Osteocyte (in vitro differentiated cells): ENCODE measurements at regions not wholly inside any gene's neighbourhood (a gene's known extent, or its start where the extent isn't known, plus 50 kb on each side); places are given as distances from the start of the nearest gene placed in this dataset.
A peak's percentile ranks its signal among the peaks of the same experiment; 100 is the strongest.

Experiments
- DNase-seq: peaks from one replicate; pipeline ENCODE4 v3.0.0; 2021; ENCODE audit warnings: mixed read lengths; ENCODE audit not compliant: unreplicated experiment; ENCODE audit errors: extremely low spot score
- H3K27ac Mint-ChIP-seq: one replicate; pipeline ENCODE4 v1.8.0; 2021; ENCODE audit warnings: mild to moderate bottlenecking, mixed read lengths; ENCODE audit not compliant: unreplicated experiment
- H3K27me3 Mint-ChIP-seq: one replicate; pipeline ENCODE4 v1.8.0; 2021; ENCODE audit warnings: mixed read lengths; ENCODE audit not compliant: unreplicated experiment
- H3K36me3 Mint-ChIP-seq: one replicate; pipeline ENCODE4 v1.8.0; 2021; ENCODE audit warnings: mixed read lengths; ENCODE audit not compliant: unreplicated experiment
- H3K4me1 Mint-ChIP-seq: one replicate; pipeline ENCODE4 v1.8.0; 2021; ENCODE audit warnings: mixed read lengths; ENCODE audit not compliant: unreplicated experiment
- H3K4me3 Mint-ChIP-seq: one replicate; pipeline ENCODE4 v1.8.0; 2021; ENCODE audit warnings: mild to moderate bottlenecking, moderate library complexity, mixed read lengths; ENCODE audit not compliant: unreplicated experiment
- H3K9me3 Mint-ChIP-seq: one replicate; pipeline ENCODE4 v1.8.0; 2021; ENCODE audit warnings: mixed read lengths; ENCODE audit not compliant: unreplicated experiment
- CTCF ChIP-seq: fragments of 200-600 bp; sonication (generic); IDR thresholded peaks from 2 replicates; pipeline ENCODE4 v1.5.0; 2021; ENCODE audit warnings: antibody characterized with exemption, mild to moderate bottlenecking, moderate library complexity

GRCh38 chr9:78879324-78880100 lies 582.6 kb downstream of the PSAT1 start:
- no peak for TF ChIP-seq CTCF
- no peak for DNase-seq
- Mint-ChIP-seq H3K36me3 (no peaks in the 10 kb centered on the region), H3K9me3 (peaks cover 2% of the 10 kb centered on the region), H3K27ac (peak overlapping the region; percentile 70), H3K4me1 (peaks cover 39% of the 10 kb centered on the region), H3K27me3 (no peaks in the 10 kb centered on the region), H3K4me3 (peak overlapping the region; percentile 20)

- Mint-ChIP-seq H3K9me3 (no peaks in the 10 kb centered on the region), H3K4me1 (peaks cover 52% of the 10 kb centered on the region), H3K27me3 (no peaks in the 10 kb centered on the region), H3K27ac (peak overlapping the region; percentile 58), H3K36me3 (no peaks in the 10 kb centered on the region), H3K4me3 (no peak overlapping the region)
- TF ChIP-seq CTCF = no peak
- no peak for DNase-seq
These were observed 584.4 kb downstream of the PSAT1 start for GRCh38 chr9:78881295-78881694.

GRCh38 chr9:78882481-78882880 lies 585.6 kb downstream of the PSAT1 start:
- Mint-ChIP-seq H3K27ac (peak overlapping the region; percentile 34), H3K4me1 (peaks cover 56% of the 10 kb centered on the region), H3K4me3 (no peak overlapping the region), H3K36me3 (no peaks in the 10 kb centered on the region), H3K9me3 (no peaks in the 10 kb centered on the region), H3K27me3 (no peaks in the 10 kb centered on the region)
- DNase-seq = no peak
- no peak for TF ChIP-seq CTCF

- TF ChIP-seq CTCF = no peak
- Mint-ChIP-seq H3K4me3 (no peak overlapping the region), H3K4me1 (peaks cover 53% of the 10 kb centered on the region), H3K9me3 (no peaks in the 10 kb centered on the region), H3K27me3 (no peaks in the 10 kb centered on the region), H3K27ac (no peak overlapping the region), H3K36me3 (no peaks in the 10 kb centered on the region)
- DNase-seq = no peak
These were observed 587.8 kb downstream of the PSAT1 start for GRCh38 chr9:78884611-78885150.

GRCh38 chr9:78892182-78892581 lies 595.3 kb downstream of the PSAT1 start:
- Mint-ChIP-seq H3K4me1 (peaks cover 20% of the 10 kb centered on the region), H3K27ac (no peak overlapping the region), H3K4me3 (no peak overlapping the region), H3K27me3 (no peaks in the 10 kb centered on the region), H3K36me3 (no peaks in the 10 kb centered on the region), H3K9me3 (peaks cover 5% of the 10 kb centered on the region)
- TF ChIP-seq CTCF = no peak
- no peak for DNase-seq
